Stimulated activated CD8-positive, alpha-beta memory T cell treated with anti-CD3 and anti-CD28 coated beads, Interleukin-7, amount 100 ng/mL, for 1 hour (primary cell): ENCODE measurements at regions not wholly inside any gene's neighbourhood (a gene's known extent, or its start where the extent isn't known, plus 50 kb on each side); places are given as distances from the start of the nearest gene placed in this dataset.

ENCODE experiments used
- DNase-seq, 2 donors: peaks; one replicate each; pipeline ENCODE4 v3.0.0-alpha.2; 2020; ENCODE audit warnings: low read depth in 2 of 2

GRCh38 chr21:43348170-43348766 is 78.7 kb downstream of the SIK1 start:
- DNase-seq, result no peak

- no peak for DNase-seq
These were observed 79.3 kb downstream of the SIK1 start for GRCh38 chr21:43347461-43348169.

GRCh38 chr21:43346551-43346950 is 80.4 kb downstream of the SIK1 start:
- no peak for DNase-seq

GRCh38 chr21:43345746-43346409 is 81.1 kb downstream of the SIK1 start:
- DNase-seq, result no peak

- no peak for DNase-seq
These were observed 81.7 kb downstream of the SIK1 start for GRCh38 chr21:43345046-43345745.

GRCh38 chr21:43343992-43344886 is 82.7 kb downstream of the SIK1 start:
- DNase-seq, result no peak

GRCh38 chr21:43343095-43343991 is 83.6 kb downstream of the SIK1 start:
- no peak for DNase-seq

- DNase-seq, result no peak
These were observed 84.5 kb downstream of the SIK1 start for GRCh38 chr21:43342301-43342881.

- no peak for DNase-seq
These were observed 85.4 kb downstream of the SIK1 start for GRCh38 chr21:43341378-43342161.

- DNase-seq, result no peak
These were observed 86.2 kb downstream of the SIK1 start for GRCh38 chr21:43340491-43341377.

- DNase-seq, result no peak
These were observed 87.3 kb downstream of the SIK1 start for GRCh38 chr21:43339668-43340067.

- no peak for DNase-seq
These were observed 88.0 kb downstream of the SIK1 start for GRCh38 chr21:43338951-43339350.

- DNase-seq, result no peak
These were observed 88.9 kb downstream of the SIK1 start for GRCh38 chr21:43337901-43338655.

- DNase-seq, result no peak
These were observed 91.8 kb downstream of the SIK1 start for GRCh38 chr21:43335119-43335518.

- DNase-seq, result no peak
These were observed 92.5 kb downstream of the SIK1 start for GRCh38 chr21:43334214-43334958.

- no peak for DNase-seq
These were observed 93.5 kb downstream of the SIK1 start for GRCh38 chr21:43333298-43334062.
